HCT116 (cell line): ENCODE measurements at regions not wholly inside any gene's neighbourhood (a gene's known extent, or its start where the extent isn't known, plus 50 kb on each side); places are given as distances from the start of the nearest gene placed in this dataset.

Source experiments
- ATAC-seq: fragments of 200-7000 bp; cut with Tn5 transposase; 2 replicates; pipeline ENCODE4 v1.9.1; 2020; ENCODE audit warnings: mild to moderate bottlenecking, moderate library complexity
- BruUV-seq: library from RNA; stranded (reverse); fragments of 400-500 nt; replicated peaks from 2 replicates; lab custom pipeline; 2021; lab: Mats Ljungman, UMichigan
- CTCF ChIA-PET: fragments of 300-600 bp; sonication (Branson Sonifier 250); formaldehyde crosslinking; loops from one replicate; lab custom pipeline; 2021; ENCODE audit warnings: antibody characterized with exemption; lab: Charles Lee
- POLR2A ChIA-PET: fragments of 300-600, 350-600 bp; sonication (Branson Sonifier 250); formaldehyde crosslinking; loops from one replicate; lab custom pipeline; 2021; ENCODE audit warnings: antibody characterized with exemption; lab: Charles Lee
- RAD21 ChIA-PET, 2 experiments: fragments of 300-600 bp; sonication (Branson Sonifier 250); formaldehyde crosslinking; loops; one replicate each; lab custom pipeline; 2023; ENCODE audit warnings: low total read pairs in 2 of 2; ENCODE audit not compliant: uncharacterized antibody in 2 of 2, unreplicated experiment in 2 of 2, low non-redundant PET in 1 of 2; lab: Charles Lee
- DNase-seq: peaks from one replicate; pipeline ENCODE4 v3.0.0-alpha.2; 2010; ENCODE audit warnings: low read depth, low spot score
- H2AFZ ChIP-seq: fragments of 200-600 bp; shearing (Covaris generic), sonication (generic); 2 replicates; pipeline ENCODE4 v1.6.1; 2017; ENCODE audit warnings: low read depth, mixed run types, mixed read lengths, antibody characterized with exemption, low read length; ENCODE audit not compliant: poor library complexity, severe bottlenecking
- H3K27ac ChIP-seq: 2 replicates; pipeline ENCODE4 v1.5.1; 2012; ENCODE audit warnings: low read depth, low read length
- H3K27me3 ChIP-seq: fragments of 200-600 bp; sonication (generic); 2 replicates; pipeline ENCODE4 v1.6.1; 2016; ENCODE audit warnings: mixed run types, low read length, mixed read lengths; ENCODE audit not compliant: insufficient read depth
- H3K36me3 ChIP-seq, 2 experiments: fragments of 200-500 bp in 1 of 2; fragments of 200-600 bp in 1 of 2; sonication (Bioruptor generic) in 1 of 2; sonication (generic) in 1 of 2; 2 replicates each; pipeline versions ENCODE4 v1.5.1 to v1.6.1; 2014 to 2016; ENCODE audit warnings: low read length in 2 of 2, inconsistent platforms in 1 of 2, mixed read lengths in 1 of 2, mixed run types in 1 of 2; ENCODE audit not compliant: insufficient read depth in 2 of 2, control insufficient read depth in 1 of 2
- H3K4me1 ChIP-seq, 2 experiments: fragments of 200-600 bp in 1 of 2; sonication (generic) in 1 of 2; 2 replicates each; pipeline versions ENCODE4 v1.5.1 to v1.6.1; 2012 to 2017; ENCODE audit warnings: low read length in 2 of 2, inconsistent platforms in 1 of 2, mild to moderate bottlenecking in 1 of 2, mixed read lengths in 1 of 2, mixed run types in 1 of 2, moderate library complexity in 1 of 2; ENCODE audit not compliant: insufficient read depth in 2 of 2, control insufficient read depth in 1 of 2
- H3K4me2 ChIP-seq: fragments of 200-600 bp; sonication (generic); 2 replicates; pipeline ENCODE4 v1.6.1; 2017; ENCODE audit warnings: mixed run types, low read length, mixed read lengths
- H3K4me3 ChIP-seq, 2 experiments: fragments of 200-600 bp in 1 of 2; sonication (generic) in 1 of 2; replicated peaks in 1 of 2; 2 replicates each; pipeline ENCODE4 v1.5.1; 2011 to 2016; ENCODE audit warnings: low read length in 2 of 2, control low read depth in 1 of 2, low read depth in 1 of 2, mild to moderate bottlenecking in 1 of 2, mixed read lengths in 1 of 2, mixed run types in 1 of 2
- H3K79me2 ChIP-seq: fragments of 200-600 bp; sonication (generic); 2 replicates; pipeline ENCODE4 v1.6.1; 2017; ENCODE audit warnings: mild to moderate bottlenecking, mixed run types, low read length, moderate library complexity, mixed read lengths; ENCODE audit not compliant: insufficient read depth
- H3K9ac ChIP-seq: fragments of 200-600 bp; sonication (generic); 2 replicates; pipeline ENCODE4 v1.6.1; 2016; ENCODE audit warnings: low read length, mixed read lengths
- H3K9me2 ChIP-seq: fragments of 200-600 bp; sonication (generic), shearing (Covaris generic); 2 replicates; pipeline ENCODE4 v1.6.1; 2017; ENCODE audit warnings: mixed run types, mild to moderate bottlenecking, moderate library complexity; ENCODE audit not compliant: insufficient read depth
- H3K9me3 ChIP-seq, 2 experiments: fragments of 200-500 bp in 1 of 2; fragments of 200-600 bp in 1 of 2; sonication (Bioruptor generic) in 1 of 2; sonication (generic) in 1 of 2; 2 replicates each; pipeline ENCODE4 v1.6.1; 2014 to 2017; ENCODE audit warnings: low read length in 2 of 2, mixed read lengths in 2 of 2, inconsistent platforms in 1 of 2, low read depth in 1 of 2, mild to moderate bottlenecking in 1 of 2, mixed run types in 1 of 2, moderate library complexity in 1 of 2; ENCODE audit not compliant: control insufficient read depth in 1 of 2, insufficient read depth in 1 of 2
- H4K20me1 ChIP-seq: fragments of 200-600 bp; sonication (generic), shearing (Covaris generic); 2 replicates; pipeline ENCODE4 v1.6.1; 2017; ENCODE audit warnings: mixed run types, mild to moderate bottlenecking, moderate library complexity; ENCODE audit not compliant: insufficient read depth
- CEBPB ChIP-seq: IDR thresholded peaks from 2 replicates; pipeline ENCODE4 v1.6.1; 2012; ENCODE audit warnings: low read depth
- EGR1 ChIP-seq: IDR thresholded peaks from 2 replicates; pipeline ENCODE4 v1.6.1; 2012; ENCODE audit warnings: low read depth
- ELF1 ChIP-seq: IDR thresholded peaks from 2 replicates; pipeline ENCODE4 v1.6.1; 2012; ENCODE audit warnings: low read depth, borderline replicate concordance
- EZH2phosphoT487 ChIP-seq: fragments of 200-600 bp; IDR thresholded peaks from 2 replicates; pipeline ENCODE4 v1.6.1; 2018; ENCODE audit warnings: antibody characterized with exemption, borderline replicate concordance
- FOSL1 ChIP-seq: IDR thresholded peaks from 2 replicates; pipeline ENCODE4 v1.6.1; 2012; ENCODE audit warnings: low read depth
- JUND ChIP-seq: IDR thresholded peaks from 2 replicates; pipeline ENCODE4 v1.6.1; 2012
- POLR2AphosphoS5 ChIP-seq: IDR thresholded peaks from 2 replicates; pipeline ENCODE4 v1.6.1; 2011; ENCODE audit warnings: mild to moderate bottlenecking, low read depth, low read length, moderate library complexity
- RAD21 ChIP-seq: IDR thresholded peaks from 2 replicates; pipeline ENCODE4 v1.6.1; 2012; ENCODE audit warnings: low read depth, mild to moderate bottlenecking
- SIN3A ChIP-seq: IDR thresholded peaks from 2 replicates; pipeline ENCODE4 v1.6.1; 2012; ENCODE audit warnings: low read depth
- SP1 ChIP-seq: IDR thresholded peaks from 2 replicates; pipeline ENCODE4 v1.6.1; 2012; ENCODE audit warnings: low read depth
- SRF ChIP-seq: IDR thresholded peaks from 2 replicates; pipeline ENCODE4 v1.6.1; 2012; ENCODE audit warnings: low read depth
- ZFX ChIP-seq: fragments of 450-650 bp; IDR thresholded peaks from 2 replicates; pipeline ENCODE4 v1.6.1; 2017
- ZNF274 ChIP-seq: fragments of 200-500 bp; sonication (Bioruptor generic); IDR thresholded peaks from 2 replicates; pipeline ENCODE4 v1.6.1; 2014; ENCODE audit warnings: mild to moderate bottlenecking, low read depth, low read length, inconsistent platforms
- intact Hi-C: fragments of 100-400 bp; cut with micrococcal nuclease; formaldehyde crosslinking; loops from 2 replicates; pipeline ENCODE4 v1.10.0; 2022
- TF ChIP-seq, protein P1 (sequence below): IDR thresholded peaks from 2 replicates; pipeline ENCODE4 v1.6.1; 2011; ENCODE audit warnings: mild to moderate bottlenecking, low read length, moderate library complexity; ENCODE audit not compliant: insufficient replicate concordance; ENCODE audit errors: extremely low read depth
- TF ChIP-seq, protein P2 (sequence below): IDR thresholded peaks from 2 replicates; pipeline ENCODE4 v1.6.1; 2012
- TF ChIP-seq, protein P3 (sequence below): IDR thresholded peaks from 2 replicates; pipeline ENCODE4 v1.6.1; 2012

DNA sequence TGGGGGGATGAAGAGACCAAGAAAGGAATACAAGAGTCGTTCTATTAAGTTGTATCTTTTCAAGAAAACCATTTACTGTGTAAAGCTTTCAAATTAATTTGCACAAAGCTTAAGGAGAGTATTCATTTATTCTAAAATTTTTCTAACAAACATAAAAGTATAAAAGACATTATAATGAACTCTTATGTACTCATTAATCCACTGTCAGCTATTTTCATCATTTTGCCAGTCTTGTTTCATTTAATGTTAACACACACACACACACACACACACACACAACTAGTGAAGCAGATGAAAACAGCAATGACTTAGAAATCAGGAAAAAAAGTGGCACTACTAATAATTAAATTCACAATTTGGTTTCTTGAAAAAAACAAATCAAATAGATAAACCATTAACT, 176.7 kb downstream of the TLE1 start (continued):
- TF ChIP-seq FOSL1, result no peak
- no peak for TF ChIP-seq CEBPB

DNA sequence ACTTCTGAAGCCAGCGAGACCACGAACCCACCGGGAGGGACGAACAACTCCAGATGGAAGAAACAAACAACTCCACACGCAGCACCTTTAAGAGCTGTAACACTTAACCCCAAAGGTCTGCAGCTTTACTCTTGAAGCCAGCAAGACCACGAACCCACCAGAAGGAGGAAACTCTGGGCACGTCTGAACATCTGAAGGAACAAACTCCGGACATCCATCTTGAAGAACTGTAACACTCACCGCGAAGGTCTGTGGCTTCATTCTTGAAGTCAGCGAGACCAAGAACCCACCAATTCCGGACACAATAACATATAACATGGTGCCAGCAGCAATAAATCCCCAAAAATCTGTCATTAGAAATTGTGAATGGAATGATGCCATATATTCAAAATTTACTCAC, 180.9 kb downstream of the TLE1 start:
- POLR2A ChIA-PET, result no interaction called here
- CTCF ChIA-PET, result no interaction called here

DNA sequence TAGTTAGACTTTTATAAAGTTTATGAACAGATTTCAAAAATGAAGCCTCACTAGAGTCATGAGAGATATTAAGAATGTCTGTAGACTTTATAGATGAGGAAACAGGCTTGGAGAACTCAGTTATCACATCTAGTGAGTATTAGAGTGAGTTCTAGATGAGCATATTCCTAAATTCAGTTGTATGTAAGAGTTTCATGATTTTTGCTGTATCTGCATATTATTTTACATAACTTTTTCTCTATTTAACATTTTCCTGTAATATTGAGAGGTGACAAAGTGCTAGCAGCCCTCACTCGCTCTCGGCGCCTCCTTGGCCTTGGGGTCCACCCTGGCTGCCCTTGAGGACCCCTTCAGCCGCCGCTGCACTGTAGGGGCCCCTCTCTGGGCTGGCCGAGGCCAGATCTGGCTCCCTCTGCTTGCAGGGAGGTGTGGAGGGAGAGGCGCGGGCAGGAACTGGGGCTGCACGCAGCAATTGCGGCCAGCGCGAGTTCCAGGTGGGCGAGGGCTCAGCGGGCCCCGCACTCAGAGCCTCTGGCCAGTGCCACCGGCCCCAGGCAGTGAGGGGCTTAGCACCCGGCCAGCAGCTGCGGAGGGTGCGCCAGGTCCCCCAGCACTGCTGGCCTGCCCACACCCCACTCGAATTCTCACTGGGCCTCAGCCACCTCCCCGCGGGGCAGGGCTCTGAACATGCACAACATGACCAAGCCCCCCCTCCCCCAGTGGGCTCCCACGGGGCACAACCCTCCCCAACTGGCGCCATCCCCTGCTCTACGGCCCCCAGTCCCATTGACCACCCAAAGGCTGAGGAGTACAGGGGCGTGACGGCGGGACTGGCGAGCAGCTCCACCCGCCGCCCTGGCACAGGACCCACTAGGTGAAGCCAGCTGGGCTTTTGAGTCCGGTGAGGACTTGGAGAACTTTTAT, 182.1 kb downstream of the TLE1 start:
- TF ChIP-seq, protein P1, sequence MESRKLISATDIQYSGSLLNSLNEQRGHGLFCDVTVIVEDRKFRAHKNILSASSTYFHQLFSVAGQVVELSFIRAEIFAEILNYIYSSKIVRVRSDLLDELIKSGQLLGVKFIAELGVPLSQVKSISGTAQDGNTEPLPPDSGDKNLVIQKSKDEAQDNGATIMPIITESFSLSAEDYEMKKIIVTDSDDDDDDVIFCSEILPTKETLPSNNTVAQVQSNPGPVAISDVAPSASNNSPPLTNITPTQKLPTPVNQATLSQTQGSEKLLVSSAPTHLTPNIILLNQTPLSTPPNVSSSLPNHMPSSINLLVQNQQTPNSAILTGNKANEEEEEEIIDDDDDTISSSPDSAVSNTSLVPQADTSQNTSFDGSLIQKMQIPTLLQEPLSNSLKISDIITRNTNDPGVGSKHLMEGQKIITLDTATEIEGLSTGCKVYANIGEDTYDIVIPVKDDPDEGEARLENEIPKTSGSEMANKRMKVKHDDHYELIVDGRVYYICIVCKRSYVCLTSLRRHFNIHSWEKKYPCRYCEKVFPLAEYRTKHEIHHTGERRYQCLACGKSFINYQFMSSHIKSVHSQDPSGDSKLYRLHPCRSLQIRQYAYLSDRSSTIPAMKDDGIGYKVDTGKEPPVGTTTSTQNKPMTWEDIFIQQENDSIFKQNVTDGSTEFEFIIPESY, result no peak
- TF ChIP-seq, protein P2, sequence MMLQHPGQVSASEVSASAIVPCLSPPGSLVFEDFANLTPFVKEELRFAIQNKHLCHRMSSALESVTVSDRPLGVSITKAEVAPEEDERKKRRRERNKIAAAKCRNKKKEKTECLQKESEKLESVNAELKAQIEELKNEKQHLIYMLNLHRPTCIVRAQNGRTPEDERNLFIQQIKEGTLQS, result no peak
- TF ChIP-seq ELF1 (no peak), SRF (no peak), SP1 (no peak), FOSL1 (no peak), EZH2phosphoT487 (no peak), ZNF274 (no peak), EGR1 (no peak), ZFX (no peak), POLR2AphosphoS5 (no peak), CEBPB (no peak), RAD21 (no peak), JUND (no peak)
- TF ChIP-seq, protein P3, sequence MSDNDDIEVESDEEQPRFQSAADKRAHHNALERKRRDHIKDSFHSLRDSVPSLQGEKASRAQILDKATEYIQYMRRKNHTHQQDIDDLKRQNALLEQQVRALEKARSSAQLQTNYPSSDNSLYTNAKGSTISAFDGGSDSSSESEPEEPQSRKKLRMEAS, result no peak
- Histone ChIP-seq H3K4me2 (no peak overlapping the region), H3K79me2 (no peaks in the 10 kb centered on the region), H2AFZ (no peak overlapping the region), H3K9me3 (no peaks in the 10 kb centered on the region), H3K9me2 (no peaks in the 10 kb centered on the region), H3K27me3 (no peaks in the 10 kb centered on the region), H3K9ac (no peak overlapping the region), H3K4me3 (no peak overlapping the region), H3K36me3 (no peaks in the 10 kb centered on the region), H4K20me1 (no peaks in the 10 kb centered on the region), H3K4me1 (no peaks in the 10 kb centered on the region), H3K27ac (no peak overlapping the region)
- ATAC-seq (no peak), DNase-seq (no peak)
- ChIA-PET POLR2A (no interaction called here), CTCF (interaction anchor here (0.9 kb wide), 1 partner anchor 16 kb away, joined by 5 read pairs; no protein-coding TSS in a partner anchor), RAD21 (interaction anchor here in 1 of 2 experiments (0.5 kb wide), 1 partner anchor 21 kb away, joined by 4 read pairs; no protein-coding TSS in a partner anchor)
- no TSS peak for BruUV-seq
- intact Hi-C loops, result no loop called here

More for the DNA sequence above, 180.9 kb downstream of the TLE1 start:
- Histone ChIP-seq H3K4me3 (no peak overlapping the region), H3K79me2 (no peaks in the 10 kb centered on the region), H4K20me1 (no peaks in the 10 kb centered on the region), H3K9ac (no peak overlapping the region), H3K27ac (no peak overlapping the region), H3K4me1 (no peaks in the 10 kb centered on the region), H3K9me3 (no peaks in the 10 kb centered on the region), H2AFZ (no peak overlapping the region), H3K9me2 (no peaks in the 10 kb centered on the region), H3K27me3 (no peaks in the 10 kb centered on the region), H3K4me2 (no peak overlapping the region), H3K36me3 (no peaks in the 10 kb centered on the region)
- no peak for ATAC-seq
- RAD21 ChIA-PET, result no interaction called here
- no TSS peak for BruUV-seq
- intact Hi-C loops, result no loop called here
- DNase-seq, result no peak
- TF ChIP-seq JUND (no peak), RAD21 (no peak), SIN3A (no peak)
- TF ChIP-seq, protein P2, result no peak
